Right atrium auricular region (tissue), 2 donors: ENCODE measurements at regions not wholly inside any gene's neighbourhood (a gene's known extent, or its start where the extent isn't known, plus 50 kb on each side); places are given as distances from the start of the nearest gene placed in this dataset.

Source experiments
- DNase-seq: peaks from one replicate; pipeline ENCODE4 v3.0.0-alpha.2; 2019; ENCODE audit warnings: low spot score
- H3K27ac ChIP-seq, 2 donors: fragments of 200-600 bp; sonication (generic); 1 replicate in 1 of 2; 2 replicates in 1 of 2; pipeline ENCODE4 v1.5.1; 2016 to 2019
- H3K27me3 ChIP-seq, 2 donors: fragments of 200-600 bp; sonication (generic); one replicate each; pipeline versions ENCODE4 v1.5.1 to v1.6.0; 2017 to 2019
- H3K36me3 ChIP-seq: fragments of 200-600 bp; sonication (generic); one replicate; pipeline ENCODE4 v1.5.1; 2016
- H3K4me1 ChIP-seq, 2 donors: fragments of 200-600 bp; sonication (generic); one replicate each; pipeline versions ENCODE4 v1.5.1 to v1.6.0; 2017 to 2019
- H3K4me3 ChIP-seq, 2 donors: fragments of 200-600 bp; sonication (generic); 1 replicate in 1 of 2; 2 replicates in 1 of 2; pipeline ENCODE4 v1.5.1; 2017 to 2019; ENCODE audit warnings: mild to moderate bottlenecking in 1 of 2, moderate library complexity in 1 of 2
- H3K9me3 ChIP-seq, 2 donors: fragments of 200-600 bp; sonication (generic); one replicate each; pipeline ENCODE4 v1.5.1; 2019
- TF ChIP-seq, protein P1 (sequence below), 2 donors: fragments of 200-600 bp; sonication (generic); IDR thresholded peaks; one replicate each; pipeline ENCODE4 v1.5.1; 2019; ENCODE audit warnings: antibody characterized with exemption in 2 of 2

DNA sequence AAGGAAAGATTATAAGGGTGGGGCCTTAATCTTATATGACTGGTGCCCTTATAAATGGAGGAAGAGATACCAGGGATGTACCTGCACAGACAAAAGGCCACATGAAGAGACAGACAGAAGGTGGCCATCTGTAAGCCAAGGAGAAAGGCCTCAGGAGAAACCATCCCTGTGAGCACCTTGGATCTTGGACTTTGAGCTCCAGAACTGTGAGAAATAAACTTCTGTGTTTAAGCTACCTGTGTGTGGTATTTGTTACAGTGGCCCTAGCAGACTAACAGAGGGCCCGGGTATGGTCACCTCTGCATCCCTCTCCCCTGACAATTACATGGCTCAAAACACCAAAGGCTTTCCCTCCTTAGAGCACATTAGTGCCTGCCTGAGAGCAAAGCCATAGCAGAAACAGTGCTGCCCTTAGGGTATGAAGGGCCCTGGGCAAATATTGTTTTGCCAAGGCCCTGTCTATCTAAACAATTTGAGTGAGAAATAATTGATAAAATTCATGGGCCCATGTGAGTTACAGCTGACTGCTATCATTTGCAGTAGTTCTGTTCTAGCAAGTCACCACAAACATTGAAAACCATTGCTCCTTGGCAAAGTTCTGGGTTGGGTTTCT, 109.3 kb upstream of the MYCN start:
- Histone ChIP-seq H3K4me1 (no peaks in the 10 kb centered on the region), H3K9me3 (no peaks in the 10 kb centered on the region), H3K27me3 (no peaks in the 10 kb centered on the region), H3K36me3 (no peaks in the 10 kb centered on the region), H3K27ac (no peak overlapping the region), H3K4me3 (no peak overlapping the region)
- DNase-seq, result no peak
- TF ChIP-seq, protein P1, sequence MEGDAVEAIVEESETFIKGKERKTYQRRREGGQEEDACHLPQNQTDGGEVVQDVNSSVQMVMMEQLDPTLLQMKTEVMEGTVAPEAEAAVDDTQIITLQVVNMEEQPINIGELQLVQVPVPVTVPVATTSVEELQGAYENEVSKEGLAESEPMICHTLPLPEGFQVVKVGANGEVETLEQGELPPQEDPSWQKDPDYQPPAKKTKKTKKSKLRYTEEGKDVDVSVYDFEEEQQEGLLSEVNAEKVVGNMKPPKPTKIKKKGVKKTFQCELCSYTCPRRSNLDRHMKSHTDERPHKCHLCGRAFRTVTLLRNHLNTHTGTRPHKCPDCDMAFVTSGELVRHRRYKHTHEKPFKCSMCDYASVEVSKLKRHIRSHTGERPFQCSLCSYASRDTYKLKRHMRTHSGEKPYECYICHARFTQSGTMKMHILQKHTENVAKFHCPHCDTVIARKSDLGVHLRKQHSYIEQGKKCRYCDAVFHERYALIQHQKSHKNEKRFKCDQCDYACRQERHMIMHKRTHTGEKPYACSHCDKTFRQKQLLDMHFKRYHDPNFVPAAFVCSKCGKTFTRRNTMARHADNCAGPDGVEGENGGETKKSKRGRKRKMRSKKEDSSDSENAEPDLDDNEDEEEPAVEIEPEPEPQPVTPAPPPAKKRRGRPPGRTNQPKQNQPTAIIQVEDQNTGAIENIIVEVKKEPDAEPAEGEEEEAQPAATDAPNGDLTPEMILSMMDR (IDR thresholded peaks at IDR 0.05), result no peak

DNA sequence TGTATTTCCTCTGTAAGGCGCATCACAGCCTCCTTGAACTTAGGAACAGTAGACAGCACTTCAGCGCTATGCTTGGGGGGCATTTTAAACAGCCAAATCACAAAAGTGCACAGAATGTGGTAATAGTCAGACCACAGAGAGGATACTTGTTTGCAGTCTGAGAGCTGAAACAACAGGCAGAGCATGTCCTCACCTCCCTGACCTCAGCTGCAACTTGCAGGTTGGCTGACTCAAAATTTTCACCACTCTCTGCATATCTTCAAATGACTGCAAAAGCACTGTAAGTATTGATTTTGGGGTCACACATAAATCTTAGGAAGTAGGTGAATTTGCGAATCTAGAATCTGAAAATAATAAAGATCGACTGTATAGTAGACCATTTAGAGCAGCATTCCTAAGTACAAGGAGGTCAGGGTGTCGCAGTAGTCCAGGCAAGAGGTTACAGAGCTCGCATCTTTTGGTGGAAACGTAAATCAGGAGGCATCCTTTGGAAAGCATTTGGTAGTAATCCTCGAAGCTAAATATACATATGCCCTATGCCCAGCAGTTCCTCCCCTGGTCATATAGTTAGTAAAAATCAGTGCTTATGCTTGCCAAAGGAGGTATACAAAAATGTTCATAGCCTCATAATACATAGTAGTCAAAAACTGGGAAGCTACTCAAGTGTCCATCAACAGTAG, 108.2 kb upstream of the MYCN start:
- Histone ChIP-seq H3K27ac (no peak overlapping the region), H3K36me3 (no peaks in the 10 kb centered on the region), H3K4me1 (no peaks in the 10 kb centered on the region), H3K9me3 (no peaks in the 10 kb centered on the region), H3K27me3 (no peaks in the 10 kb centered on the region), H3K4me3 (no peak overlapping the region)
- TF ChIP-seq, protein P1 (IDR thresholded peaks at IDR 0.05), result no peak
- no peak for DNase-seq

DNA sequence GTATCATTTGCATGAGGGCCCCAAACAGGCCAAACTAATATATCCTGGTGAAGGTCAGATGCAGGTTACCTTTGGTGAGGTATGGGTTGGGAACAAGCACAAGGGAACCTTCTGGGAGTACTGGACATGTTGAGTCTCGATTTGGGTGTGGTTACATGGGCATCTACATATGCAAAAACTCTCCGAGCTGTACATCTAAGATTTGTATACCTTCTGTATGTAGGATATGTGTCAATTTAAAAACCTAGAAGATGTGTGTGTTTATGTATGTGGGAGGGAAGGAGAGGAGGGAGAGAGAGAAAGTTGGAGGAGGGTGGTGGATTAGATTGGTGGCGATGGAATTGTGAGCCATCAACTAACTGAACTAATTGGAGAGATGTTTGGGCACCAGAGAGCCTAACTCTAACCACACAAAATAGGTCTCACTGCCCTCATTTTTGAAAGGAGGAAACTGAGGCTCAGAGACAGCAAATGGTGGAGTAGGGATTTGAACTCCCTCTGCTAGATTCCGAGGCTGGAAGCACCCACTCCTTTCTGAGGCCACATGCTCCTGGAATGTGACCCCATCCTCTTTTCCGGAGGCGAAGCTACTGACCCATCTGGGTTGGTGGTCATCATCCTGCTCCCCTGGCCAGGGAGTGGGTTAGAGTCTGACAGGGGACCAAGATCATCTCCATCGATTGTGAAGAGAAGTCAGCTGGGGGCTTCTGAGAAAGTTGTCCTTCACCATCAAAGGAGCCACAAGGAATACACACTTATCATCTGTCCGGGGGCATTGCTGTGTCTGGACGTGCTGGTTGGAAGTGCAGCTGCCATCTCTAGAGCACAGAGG, 107.3 kb upstream of the MYCN start:
- TF ChIP-seq, protein P1 (IDR thresholded peaks at IDR 0.05), result no peak
- DNase-seq, result no peak

DNA sequence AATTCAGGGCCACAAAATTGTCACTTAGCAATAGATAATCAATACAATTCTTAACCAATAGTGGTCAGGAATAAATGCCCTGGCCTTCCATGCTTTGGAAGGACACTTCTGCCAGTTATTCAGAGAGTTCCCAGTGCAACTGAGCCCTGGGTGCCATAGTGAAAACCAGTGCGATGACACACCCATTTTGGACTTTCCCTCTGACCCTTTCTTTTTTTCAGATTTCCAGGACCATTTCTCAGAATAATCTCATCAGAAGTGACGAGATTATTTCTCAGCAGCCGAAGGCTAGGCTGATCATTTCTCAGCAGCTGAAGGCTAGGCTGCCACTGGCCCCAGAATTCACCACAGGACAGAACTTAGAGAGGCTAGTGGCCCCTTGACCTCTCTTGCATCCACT, 106.6 kb upstream of the MYCN start:
- Histone ChIP-seq H3K4me3 (no peak overlapping the region), H3K36me3 (no peaks in the 10 kb centered on the region), H3K27ac (no peak overlapping the region), H3K27me3 (no peaks in the 10 kb centered on the region), H3K9me3 (no peaks in the 10 kb centered on the region), H3K4me1 (no peaks in the 10 kb centered on the region)
- TF ChIP-seq, protein P1 (IDR thresholded peaks at IDR 0.05), result no peak
- no peak for DNase-seq

More for the DNA sequence above, 107.3 kb upstream of the MYCN start:
- Histone ChIP-seq H3K27ac (no peak overlapping the region), H3K36me3 (no peaks in the 10 kb centered on the region), H3K27me3 (no peaks in the 10 kb centered on the region), H3K4me1 (no peaks in the 10 kb centered on the region), H3K4me3 (no peak overlapping the region), H3K9me3 (no peaks in the 10 kb centered on the region)

DNA sequence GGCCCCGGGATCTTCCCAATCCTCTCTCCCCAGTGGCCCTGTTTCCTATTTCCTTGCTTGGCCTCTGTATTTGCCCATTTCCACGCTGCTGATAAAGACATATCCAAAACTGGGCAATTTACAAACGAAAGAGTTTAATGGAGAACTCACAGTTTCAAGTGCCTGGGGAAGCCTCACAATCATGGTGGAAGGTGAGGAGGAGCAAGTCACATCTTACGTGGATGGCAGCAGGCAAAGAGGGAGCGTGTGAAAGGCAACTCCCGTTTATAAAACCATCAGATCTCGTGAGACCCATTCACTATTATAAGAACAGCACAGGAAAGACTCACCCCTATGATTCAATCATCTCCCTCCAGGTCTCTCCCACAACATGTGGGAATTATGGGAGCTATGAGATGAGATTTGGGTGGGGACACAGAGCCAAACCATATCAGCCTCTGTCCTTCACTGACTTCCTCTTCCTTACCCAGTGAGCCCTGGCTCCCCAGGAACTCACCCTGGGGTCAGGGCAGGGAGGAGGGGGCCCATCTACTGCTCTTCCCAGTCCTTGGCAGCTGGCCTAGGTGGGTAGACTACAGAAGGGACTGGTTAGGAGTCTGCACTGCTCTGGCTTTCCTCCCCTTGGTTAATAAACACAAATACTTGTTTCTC, 105.8 kb upstream of the MYCN start:
- no peak overlapping the region for H3K27ac ChIP-seq
- no peak overlapping the region for H3K4me3 ChIP-seq
- no peaks in the 10 kb centered on the region for H3K27me3 ChIP-seq
- TF ChIP-seq, protein P1 (IDR thresholded peaks at IDR 0.05), result no peak
- DNase-seq, result no peak
- H3K4me1 ChIP-seq, result no peaks in the 10 kb centered on the region
- no peaks in the 10 kb centered on the region for H3K36me3 ChIP-seq
- no peaks in the 10 kb centered on the region for H3K9me3 ChIP-seq
